ENCODE measurements at regions not wholly inside any gene's neighbourhood (a gene's known extent, or its start where the extent isn't known, plus 50 kb on each side); places are given as distances from the start of the nearest gene placed in this dataset.

DNA sequence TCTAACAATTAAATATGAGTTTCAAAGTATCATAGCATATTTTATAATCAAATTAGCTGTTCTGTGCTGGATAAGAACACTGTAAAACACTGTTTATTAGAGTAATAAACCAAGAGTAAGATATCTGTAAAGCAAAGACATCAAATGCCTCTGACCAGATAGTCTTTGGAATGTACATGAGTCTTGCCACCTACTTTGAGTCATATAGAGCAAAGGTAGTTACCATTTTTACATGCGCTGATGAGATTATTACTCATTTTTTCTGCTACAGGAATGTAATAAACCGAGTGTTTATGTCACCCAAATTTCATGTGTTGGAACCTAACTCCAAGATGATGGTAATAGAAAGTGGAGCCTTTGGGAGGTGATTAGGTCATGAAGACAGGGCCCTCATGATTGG is 654.5 kb downstream of the CETN3 start:
- TF ChIP-seq POLR2A (IDR thresholded peaks at IDR 0.05) (no peak), POLR2AphosphoS5 (IDR thresholded peaks at IDR 0.05; ENCODE audit: insufficient read depth in 1 of 2, low read depth in 1 of 2) (no peak)
- TF ChIP-seq, protein P1, sequence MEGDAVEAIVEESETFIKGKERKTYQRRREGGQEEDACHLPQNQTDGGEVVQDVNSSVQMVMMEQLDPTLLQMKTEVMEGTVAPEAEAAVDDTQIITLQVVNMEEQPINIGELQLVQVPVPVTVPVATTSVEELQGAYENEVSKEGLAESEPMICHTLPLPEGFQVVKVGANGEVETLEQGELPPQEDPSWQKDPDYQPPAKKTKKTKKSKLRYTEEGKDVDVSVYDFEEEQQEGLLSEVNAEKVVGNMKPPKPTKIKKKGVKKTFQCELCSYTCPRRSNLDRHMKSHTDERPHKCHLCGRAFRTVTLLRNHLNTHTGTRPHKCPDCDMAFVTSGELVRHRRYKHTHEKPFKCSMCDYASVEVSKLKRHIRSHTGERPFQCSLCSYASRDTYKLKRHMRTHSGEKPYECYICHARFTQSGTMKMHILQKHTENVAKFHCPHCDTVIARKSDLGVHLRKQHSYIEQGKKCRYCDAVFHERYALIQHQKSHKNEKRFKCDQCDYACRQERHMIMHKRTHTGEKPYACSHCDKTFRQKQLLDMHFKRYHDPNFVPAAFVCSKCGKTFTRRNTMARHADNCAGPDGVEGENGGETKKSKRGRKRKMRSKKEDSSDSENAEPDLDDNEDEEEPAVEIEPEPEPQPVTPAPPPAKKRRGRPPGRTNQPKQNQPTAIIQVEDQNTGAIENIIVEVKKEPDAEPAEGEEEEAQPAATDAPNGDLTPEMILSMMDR (IDR thresholded peaks at IDR 0.05), result no peak
- H3K9me3 ChIP-seq, result no peaks in the 10 kb centered on the region
- no peaks in the 10 kb centered on the region for H3K27me3 ChIP-seq
- no peak overlapping the region for H3K27ac ChIP-seq
- no peaks in the 10 kb centered on the region for H3K4me1 ChIP-seq
- no peak overlapping the region for H3K4me3 ChIP-seq
- intact Hi-C loops (cut with DNase I), result no loop called here
- DNase-seq (ENCODE audit: extremely low spot score in 2 of 2), result no peak
- no peaks in the 10 kb centered on the region for H3K36me3 ChIP-seq

DNA sequence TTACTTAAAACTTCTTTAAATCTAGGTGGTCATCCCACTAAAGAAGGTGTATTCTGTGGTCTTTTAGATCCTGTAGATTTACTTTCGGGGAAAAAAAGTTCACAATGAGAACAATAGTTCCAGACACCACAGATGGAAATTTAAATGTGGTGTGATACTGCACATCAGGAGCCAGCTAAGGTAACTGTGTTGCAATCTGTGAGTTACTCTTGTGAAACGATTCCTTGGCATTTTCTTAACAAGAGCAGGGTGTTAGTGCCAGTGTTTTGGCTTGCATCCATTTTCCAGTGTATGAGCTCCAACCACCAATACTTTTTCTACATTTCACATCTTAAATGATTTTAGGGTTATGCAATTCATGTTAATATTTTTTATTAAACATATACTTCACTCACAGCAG is 674.5 kb downstream of the CETN3 start:
- no peaks in the 10 kb centered on the region for H3K4me1 ChIP-seq
- no peak for DNase-seq (ENCODE audit: extremely low spot score in 2 of 2)
- no peaks in the 10 kb centered on the region for H3K27me3 ChIP-seq
- TF ChIP-seq POLR2AphosphoS5 (IDR thresholded peaks at IDR 0.05; ENCODE audit: insufficient read depth in 1 of 2, low read depth in 1 of 2), result no peak
- no peak for TF ChIP-seq POLR2A (IDR thresholded peaks at IDR 0.05)
- TF ChIP-seq, protein P1 (IDR thresholded peaks at IDR 0.05), result no peak
- no peak overlapping the region for H3K4me3 ChIP-seq
- no peaks in the 10 kb centered on the region for H3K36me3 ChIP-seq
- intact Hi-C loops (cut with DNase I), result no loop called here
- no peaks in the 10 kb centered on the region for H3K9me3 ChIP-seq
- no peak overlapping the region for H3K27ac ChIP-seq

DNA sequence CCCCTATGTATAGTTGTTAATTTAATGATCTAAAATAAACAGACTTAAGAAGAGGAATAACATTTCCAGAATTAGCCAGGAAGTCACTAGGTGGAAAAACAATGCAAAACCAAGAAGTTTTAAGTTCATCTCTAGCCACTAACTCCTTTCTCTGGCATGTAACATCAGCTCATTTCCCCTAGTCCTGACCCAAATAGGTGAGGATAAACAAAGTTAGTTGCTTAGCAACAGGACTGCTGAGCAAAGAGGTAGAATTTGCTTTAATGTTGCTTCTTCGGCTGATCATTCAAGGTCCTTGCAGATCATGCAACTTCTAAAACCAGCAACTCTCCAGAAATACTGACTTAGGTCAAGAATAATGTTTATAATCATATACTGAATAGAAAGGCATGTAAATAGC is 675.8 kb downstream of the CETN3 start:
- TF ChIP-seq POLR2A (IDR thresholded peaks at IDR 0.05), result no peak
- TF ChIP-seq, protein P1 (IDR thresholded peaks at IDR 0.05), result no peak
- TF ChIP-seq POLR2AphosphoS5 (IDR thresholded peaks at IDR 0.05; ENCODE audit: insufficient read depth in 1 of 2, low read depth in 1 of 2), result no peak
- Histone ChIP-seq H3K27me3 (no peaks in the 10 kb centered on the region), H3K4me1 (no peaks in the 10 kb centered on the region), H3K9me3 (no peaks in the 10 kb centered on the region), H3K36me3 (no peaks in the 10 kb centered on the region), H3K4me3 (no peak overlapping the region), H3K27ac (no peak overlapping the region)
- DNase-seq (ENCODE audit: extremely low spot score in 2 of 2), result no peak
- intact Hi-C loops (cut with DNase I), result no loop called here

- H3K27ac ChIP-seq, result no peak overlapping the region
- DNase-seq (ENCODE audit: extremely low spot score in 2 of 2), result no peak
- H3K9me3 ChIP-seq, result no peaks in the 10 kb centered on the region
- H3K27me3 ChIP-seq, result no peaks in the 10 kb centered on the region
- no peak for TF ChIP-seq POLR2AphosphoS5 (IDR thresholded peaks at IDR 0.05; ENCODE audit: insufficient read depth in 1 of 2, low read depth in 1 of 2)
- TF ChIP-seq, protein P1 (IDR thresholded peaks at IDR 0.05), result no peak
- no peak for TF ChIP-seq POLR2A (IDR thresholded peaks at IDR 0.05)
- H3K4me3 ChIP-seq, result no peak overlapping the region
- intact Hi-C loops (cut with DNase I), result no loop called here
- H3K4me1 ChIP-seq, result no peaks in the 10 kb centered on the region
- H3K36me3 ChIP-seq, result no peaks in the 10 kb centered on the region
Measured at GRCh38 chr5:89729623-89730301, 679.8 kb downstream of the CETN3 start.

DNA sequence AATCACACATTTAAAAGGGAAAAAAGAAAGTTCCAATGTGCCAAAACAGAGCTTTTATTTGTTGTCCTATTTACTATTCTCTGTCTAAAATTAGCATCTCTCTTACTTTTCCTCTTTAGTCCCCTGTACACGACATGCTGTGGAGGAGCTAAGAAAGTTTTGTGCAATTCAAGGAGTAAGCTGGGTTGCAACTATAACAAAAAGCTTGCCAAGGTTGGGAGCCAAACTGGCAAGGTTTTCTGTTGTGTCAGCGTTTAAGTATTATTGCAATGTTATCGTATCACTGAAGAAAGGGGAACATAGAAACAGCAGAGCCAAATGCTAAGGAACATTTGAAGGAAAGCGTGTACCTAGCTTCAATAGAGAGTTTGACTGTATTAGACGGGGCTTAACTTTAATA is 680.8 kb downstream of the CETN3 start:
- H3K27ac ChIP-seq, result no peak overlapping the region
- no peak overlapping the region for H3K4me3 ChIP-seq
- no peaks in the 10 kb centered on the region for H3K36me3 ChIP-seq
- no peak for DNase-seq (ENCODE audit: extremely low spot score in 2 of 2)
- H3K9me3 ChIP-seq, result no peaks in the 10 kb centered on the region
- H3K4me1 ChIP-seq, result no peaks in the 10 kb centered on the region
- intact Hi-C loops (cut with DNase I), result no loop called here
- no peak for TF ChIP-seq POLR2A (IDR thresholded peaks at IDR 0.05)
- TF ChIP-seq, protein P1 (IDR thresholded peaks at IDR 0.05), result no peak
- no peak for TF ChIP-seq POLR2AphosphoS5 (IDR thresholded peaks at IDR 0.05; ENCODE audit: insufficient read depth in 1 of 2, low read depth in 1 of 2)
- H3K27me3 ChIP-seq, result no peaks in the 10 kb centered on the region
